MM.1S (cell line): ENCODE measurements at regions not wholly inside any gene's neighbourhood (a gene's known extent, or its start where the extent isn't known, plus 50 kb on each side); places are given as distances from the start of the nearest gene placed in this dataset.

Source experiments
- EZH2 ChIP-seq: fragments of 300-600 bp; sonication (generic); optimal IDR thresholded peaks from 2 replicates; pipeline ENCODE3; 2017; ENCODE audit warnings: low read depth, mild to moderate bottlenecking, antibody characterized with exemption, low read length, mixed read lengths
- EZH2phosphoT487 ChIP-seq: fragments of 300-600 bp; sonication (generic); IDR thresholded peaks from 2 replicates; pipeline ENCODE4 v1.6.1; 2018; ENCODE audit warnings: antibody characterized with exemption, low read length
- TF ChIP-seq, protein P1 (sequence below): fragments of 300-600 bp; sonication (generic); IDR thresholded peaks from 2 replicates; pipeline ENCODE4 v1.5.1; 2016; ENCODE audit warnings: antibody characterized with exemption, low read length, mixed read lengths

DNA sequence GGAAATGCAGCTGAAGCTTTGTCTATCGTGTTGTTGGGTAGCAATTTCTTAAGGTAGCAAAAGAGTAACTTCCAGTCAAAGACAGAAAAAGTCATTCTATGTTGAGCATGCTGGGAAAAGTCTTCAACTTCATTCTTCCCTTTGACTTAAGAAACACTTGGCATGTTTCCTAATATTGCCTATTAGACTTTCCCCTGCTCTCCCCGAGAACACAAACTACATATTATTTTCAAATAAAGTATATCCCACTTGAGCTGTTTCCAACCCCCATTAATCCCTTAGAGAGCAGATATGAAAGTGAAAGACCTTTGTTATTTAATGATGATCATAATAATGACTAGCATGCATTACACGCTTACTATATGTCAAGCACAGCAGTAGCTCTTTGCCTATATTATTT is 136.0 kb upstream of the SPOPL start:
- TF ChIP-seq, protein P1, sequence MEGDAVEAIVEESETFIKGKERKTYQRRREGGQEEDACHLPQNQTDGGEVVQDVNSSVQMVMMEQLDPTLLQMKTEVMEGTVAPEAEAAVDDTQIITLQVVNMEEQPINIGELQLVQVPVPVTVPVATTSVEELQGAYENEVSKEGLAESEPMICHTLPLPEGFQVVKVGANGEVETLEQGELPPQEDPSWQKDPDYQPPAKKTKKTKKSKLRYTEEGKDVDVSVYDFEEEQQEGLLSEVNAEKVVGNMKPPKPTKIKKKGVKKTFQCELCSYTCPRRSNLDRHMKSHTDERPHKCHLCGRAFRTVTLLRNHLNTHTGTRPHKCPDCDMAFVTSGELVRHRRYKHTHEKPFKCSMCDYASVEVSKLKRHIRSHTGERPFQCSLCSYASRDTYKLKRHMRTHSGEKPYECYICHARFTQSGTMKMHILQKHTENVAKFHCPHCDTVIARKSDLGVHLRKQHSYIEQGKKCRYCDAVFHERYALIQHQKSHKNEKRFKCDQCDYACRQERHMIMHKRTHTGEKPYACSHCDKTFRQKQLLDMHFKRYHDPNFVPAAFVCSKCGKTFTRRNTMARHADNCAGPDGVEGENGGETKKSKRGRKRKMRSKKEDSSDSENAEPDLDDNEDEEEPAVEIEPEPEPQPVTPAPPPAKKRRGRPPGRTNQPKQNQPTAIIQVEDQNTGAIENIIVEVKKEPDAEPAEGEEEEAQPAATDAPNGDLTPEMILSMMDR, result no peak
- TF ChIP-seq EZH2 (no peak), EZH2phosphoT487 (no peak)
